Amygdala (tissue), 56 donors: ENCODE measurements at regions not wholly inside any gene's neighbourhood (a gene's known extent, or its start where the extent isn't known, plus 50 kb on each side); places are given as distances from the start of the nearest gene placed in this dataset.

Source experiments
- DNase-seq, 56 donors: peaks; one replicate each; lab custom pipeline; 2025; lab: John Stamatoyannopoulos, UW

DNA sequence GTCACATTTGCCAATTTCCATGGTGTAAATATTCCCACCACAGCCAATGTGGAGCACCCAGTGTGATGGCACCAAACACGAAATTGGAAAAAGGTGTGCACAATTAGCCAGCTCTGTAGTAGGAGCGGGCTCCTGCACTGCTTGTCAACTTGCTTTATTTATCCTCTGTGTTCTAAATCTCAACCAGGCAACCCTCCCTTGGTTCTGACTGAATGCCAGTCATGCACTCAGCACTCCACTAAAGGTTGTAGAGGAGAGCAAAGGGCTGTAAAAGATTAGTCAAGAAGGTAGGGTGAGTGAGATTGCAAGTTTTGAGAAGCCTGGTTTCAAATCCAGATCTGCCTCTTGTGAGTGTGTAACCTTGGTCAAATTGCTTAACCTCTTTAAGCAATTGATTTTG, 71.5 kb upstream of the EGR2 start:
- no peak for DNase-seq

GRCh38 chr10:62885684-62886461, 69.7 kb upstream of the EGR2 start:
- no peak for DNase-seq

DNA sequence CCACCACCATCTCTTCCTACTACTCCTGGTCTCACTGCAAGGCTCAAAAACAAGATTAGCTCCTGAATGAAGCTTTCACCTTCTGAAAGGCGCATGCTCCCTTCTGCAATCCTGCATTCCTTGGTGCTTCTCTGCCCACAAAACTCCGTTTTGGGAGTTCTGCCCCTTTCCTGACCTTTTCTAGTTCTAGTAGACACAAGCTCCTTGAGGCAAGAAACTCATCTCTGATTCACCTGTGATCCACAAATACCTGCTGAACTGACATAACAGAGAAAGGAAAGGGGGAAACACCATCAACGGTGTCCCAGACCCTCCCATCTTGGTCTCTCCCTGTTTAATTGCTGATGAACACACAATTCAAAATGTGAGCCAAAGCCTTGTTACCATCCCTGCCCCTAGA, 64.0 kb upstream of the EGR2 start:
- DNase-seq = no peak

DNA sequence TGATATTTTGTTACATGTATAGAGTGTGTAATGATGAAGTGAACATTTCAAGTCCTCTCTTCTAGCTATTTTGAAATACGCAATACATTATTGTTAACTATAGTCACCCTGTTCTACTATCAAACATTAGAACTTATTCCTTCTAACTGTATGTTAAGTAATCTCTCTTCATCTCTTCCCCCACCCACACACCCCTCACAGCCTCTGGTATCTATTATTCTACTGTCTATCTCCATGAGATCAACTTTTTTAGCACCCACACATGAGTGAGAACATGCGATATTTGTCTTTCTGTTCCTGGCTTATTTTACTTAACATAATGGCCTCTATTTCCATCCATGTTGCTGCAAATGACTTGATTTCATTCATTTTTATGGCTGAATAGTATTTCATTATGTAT, 57.7 kb upstream of the EGR2 start:
- no peak for DNase-seq

GRCh38 chr10:62870866-62871265, 54.7 kb upstream of the EGR2 start:
- DNase-seq = no peak

DNA sequence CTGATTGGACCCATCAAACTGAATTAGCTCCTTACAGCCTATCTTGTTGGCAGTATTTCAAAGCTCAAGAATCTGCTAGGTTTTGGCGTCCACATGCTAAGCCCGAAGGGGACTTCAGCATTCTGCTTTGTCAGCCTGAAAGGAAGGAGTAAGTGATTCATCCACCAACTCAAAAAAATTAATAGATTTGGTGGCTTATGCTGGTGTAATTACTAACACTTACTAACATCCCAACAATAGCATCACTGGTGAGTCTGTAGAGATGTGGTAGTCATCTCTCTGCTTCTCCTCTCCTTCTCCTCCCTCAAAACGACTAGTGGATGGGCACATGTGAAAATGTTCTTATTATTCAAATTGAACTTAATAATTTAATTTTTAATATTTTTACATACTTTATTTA, 53.8 kb upstream of the EGR2 start:
- peak in 1 of 56 donors; percentile 3 for DNase-seq

GRCh38 chr10:62866941-62867340, 50.8 kb upstream of the EGR2 start:
- no peak for DNase-seq

DNA sequence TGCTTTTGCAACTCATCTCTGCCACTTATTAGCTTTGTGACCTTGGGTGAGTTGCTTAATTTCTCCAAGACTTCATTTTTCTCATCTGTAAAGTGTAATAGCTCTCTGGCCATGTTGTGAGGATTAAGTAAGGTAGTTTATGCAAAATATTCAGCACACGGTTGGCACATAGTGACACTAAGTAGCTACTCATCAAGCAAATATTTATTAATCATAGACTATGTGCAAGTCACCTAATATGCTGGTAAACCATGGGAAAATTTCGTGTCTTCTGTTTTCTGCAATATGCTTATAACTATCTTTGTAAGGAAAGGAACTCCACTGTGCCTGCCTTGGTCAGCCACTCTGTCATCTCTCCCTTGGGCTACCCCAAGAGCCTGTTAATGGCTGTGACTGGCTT, 50.3 kb upstream of the EGR2 start:
- no peak for DNase-seq
